NCI-H510A treated with DMSO at 0.1 percent for 48 hours (cell line): ENCODE measurements at regions not wholly inside any gene's neighbourhood (a gene's known extent, or its start where the extent isn't known, plus 50 kb on each side); places are given as distances from the start of the nearest gene placed in this dataset.
"Not testable (repeated sequence)": the region's sequence is repeated elsewhere in the genome, so short reads cannot be mapped to it uniquely, and the experiment has no call there.

Source experiments
- DNase-seq: peaks from one replicate; lab custom pipeline; 2025; lab: John Stamatoyannopoulos, UW

- no peak for DNase-seq
Measured at GRCh38 chr7:50854831-50855230, 72.1 kb upstream of the GRB10 start.

GRCh38 chr7:50854247-50854646 is 71.6 kb upstream of the GRB10 start:
- DNase-seq, result no peak

- DNase-seq, result no peak
Measured at GRCh38 chr7:50853311-50853710, 70.6 kb upstream of the GRB10 start.

DNA sequence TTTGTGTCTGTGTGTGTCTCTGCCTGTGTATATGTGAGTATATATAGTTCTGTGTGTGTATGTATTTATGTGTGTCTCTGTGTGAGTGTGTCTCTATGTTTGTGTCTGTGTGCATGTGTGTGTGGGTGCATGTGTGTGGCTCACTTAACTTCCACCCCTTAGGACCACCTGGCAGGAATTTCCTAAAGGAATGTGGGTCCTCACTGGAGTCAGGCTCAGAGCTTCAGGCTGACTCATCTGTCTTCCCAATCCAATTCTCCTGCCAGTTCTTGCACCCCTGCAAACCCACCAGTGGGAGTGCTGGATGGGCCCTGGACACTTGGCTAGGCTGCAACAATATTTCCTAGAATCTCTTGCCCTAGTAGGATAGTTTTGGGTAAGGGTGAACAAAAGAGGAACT is 70.2 kb upstream of the GRB10 start:
- no peak for DNase-seq

DNA sequence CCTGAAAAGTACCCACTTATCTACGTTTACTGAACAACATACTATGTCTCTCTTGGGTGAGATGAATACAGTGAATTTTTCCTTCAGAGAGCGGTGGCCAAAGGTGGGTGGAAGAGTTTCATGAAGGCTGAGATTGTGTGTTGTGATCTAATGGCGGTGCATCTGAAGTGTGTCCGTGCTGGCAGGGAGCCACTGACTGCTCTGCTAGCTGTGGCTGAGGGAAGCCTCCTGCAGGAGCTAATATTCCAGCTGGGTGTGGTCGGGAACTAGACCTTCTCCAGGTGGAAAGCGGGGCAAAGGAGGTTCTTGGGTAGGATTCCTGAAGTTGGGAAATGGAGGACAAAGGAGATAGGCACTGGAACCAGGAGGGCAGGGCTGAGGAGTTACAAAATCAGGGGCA is 69.2 kb upstream of the GRB10 start:
- peak; percentile 45 for DNase-seq

- DNase-seq, result no peak
Measured at GRCh38 chr7:50851451-50851850, 68.8 kb upstream of the GRB10 start.

DNA sequence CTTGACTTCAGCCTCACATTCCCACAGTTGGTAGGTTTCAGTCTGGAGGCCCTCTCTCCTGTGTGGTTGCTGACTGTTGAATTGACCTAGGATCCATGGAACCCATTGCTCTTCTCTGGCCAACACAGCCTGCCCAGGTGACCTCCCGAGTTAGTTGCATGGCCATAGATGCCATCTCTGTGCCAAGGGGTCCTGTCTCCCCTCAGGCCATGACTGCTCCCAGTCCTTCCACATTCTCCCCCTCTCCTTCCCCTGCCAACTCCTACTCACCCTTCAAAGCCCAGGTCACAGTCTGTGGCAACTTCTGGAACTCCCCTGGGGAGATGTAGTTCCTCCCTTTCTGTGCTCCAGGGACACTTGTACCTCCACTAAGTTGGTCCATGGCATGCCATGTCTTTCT is 67.3 kb upstream of the GRB10 start:
- DNase-seq, result no peak

DNA sequence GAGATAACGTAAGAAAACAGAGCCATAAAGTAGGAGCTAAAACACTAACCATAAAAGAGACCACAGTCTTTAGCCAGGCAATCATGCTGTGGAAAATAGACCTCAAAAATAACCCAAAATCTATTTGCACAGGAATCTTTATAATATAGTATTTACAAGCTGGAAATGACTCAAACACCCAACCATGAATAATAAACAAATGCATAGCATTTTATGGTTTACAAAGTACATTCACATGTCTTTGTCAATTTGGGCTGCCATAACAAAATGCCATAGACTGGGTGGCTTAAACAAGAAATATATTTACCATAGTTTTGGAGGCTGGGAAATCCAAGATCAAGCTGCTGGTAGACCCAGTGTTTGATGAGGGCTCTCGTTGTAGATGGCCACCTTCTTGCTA is 65.5 kb upstream of the GRB10 start:
- DNase-seq, result no peak

GRCh38 chr7:50844861-50845260 is 62.2 kb upstream of the GRB10 start:
- DNase-seq, result not testable (repeated sequence)

- DNase-seq, result no peak
Measured at GRCh38 chr7:50842041-50842440, 59.3 kb upstream of the GRB10 start.

DNA sequence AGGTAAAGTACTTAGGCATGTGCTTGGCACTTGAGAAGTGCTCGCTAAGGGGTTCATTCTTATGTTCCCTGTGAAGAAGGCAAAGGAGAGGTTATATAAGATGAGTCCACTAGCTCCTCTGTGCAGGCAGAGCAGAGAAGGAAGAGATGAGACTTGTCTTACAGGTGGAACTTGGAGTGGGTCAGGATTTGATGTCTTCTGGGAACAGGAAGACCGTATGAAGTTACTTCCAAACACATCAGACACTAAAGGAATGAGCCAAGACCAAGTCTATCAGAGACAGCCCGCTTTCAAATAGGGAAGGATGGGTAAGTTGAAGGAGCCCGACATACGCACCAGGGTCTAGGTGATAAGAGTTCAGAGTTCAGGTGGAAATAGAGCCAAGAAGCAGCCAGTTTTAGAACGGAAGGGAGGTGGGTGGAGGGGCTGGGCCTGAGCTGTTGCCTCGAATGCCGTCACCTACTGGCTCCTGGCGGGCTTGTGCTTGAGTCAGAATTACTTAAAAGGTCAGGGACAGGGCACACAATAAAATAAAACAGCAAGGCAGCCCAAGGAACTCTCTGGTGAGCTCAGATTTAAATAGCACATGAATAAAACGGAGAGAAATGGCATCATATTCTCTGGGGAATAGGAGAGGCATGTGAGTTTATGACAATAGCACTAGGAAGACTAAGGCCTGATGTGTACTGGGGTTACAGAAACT is 56.1 kb upstream of the GRB10 start:
- DNase-seq, result no peak

GRCh38 chr7:50837965-50838364 is 55.3 kb upstream of the GRB10 start:
- no peak for DNase-seq

DNA sequence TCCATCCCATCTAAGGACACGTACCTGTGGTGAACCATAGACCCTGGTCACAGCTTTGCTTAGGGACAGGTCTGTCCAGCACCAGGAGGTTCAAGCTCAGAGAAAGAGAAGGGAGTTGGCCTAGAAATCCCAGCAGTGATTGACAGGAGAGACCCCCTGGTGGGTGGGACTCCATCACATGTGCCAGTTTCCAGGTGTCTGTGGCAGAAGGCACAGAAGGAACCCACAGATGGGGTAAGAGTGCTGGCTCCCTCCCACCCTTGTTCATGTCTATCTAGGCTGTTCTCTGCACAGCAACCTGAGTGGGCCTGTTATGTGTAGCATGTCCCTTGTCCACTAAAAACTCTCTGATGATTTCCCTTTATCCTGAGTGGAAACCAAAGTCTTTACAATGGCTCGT is 54.0 kb upstream of the GRB10 start:
- DNase-seq, result no peak

DNA sequence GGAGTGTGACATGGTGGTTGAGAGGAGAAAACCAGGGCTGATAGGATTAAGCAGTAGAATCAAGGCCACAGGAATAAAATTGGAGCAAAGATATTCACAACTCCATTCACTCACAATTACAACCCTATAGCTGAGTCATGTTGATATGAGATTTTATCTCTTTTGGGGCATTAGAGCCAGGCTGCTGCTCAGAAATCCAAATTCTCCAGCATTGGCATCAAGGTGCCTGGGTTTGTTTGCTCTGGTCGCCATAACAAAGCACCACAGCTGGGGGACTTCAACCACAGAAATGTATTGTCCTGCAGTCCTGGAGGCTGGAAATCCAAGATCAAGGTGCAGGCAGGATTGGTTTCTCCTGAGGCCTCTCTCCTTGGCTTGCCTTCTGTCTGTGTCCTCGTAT is 52.5 kb upstream of the GRB10 start:
- no peak for DNase-seq

- no peak for DNase-seq
Measured at GRCh38 chr7:50834679-50835078, 52.0 kb upstream of the GRB10 start.

DNA sequence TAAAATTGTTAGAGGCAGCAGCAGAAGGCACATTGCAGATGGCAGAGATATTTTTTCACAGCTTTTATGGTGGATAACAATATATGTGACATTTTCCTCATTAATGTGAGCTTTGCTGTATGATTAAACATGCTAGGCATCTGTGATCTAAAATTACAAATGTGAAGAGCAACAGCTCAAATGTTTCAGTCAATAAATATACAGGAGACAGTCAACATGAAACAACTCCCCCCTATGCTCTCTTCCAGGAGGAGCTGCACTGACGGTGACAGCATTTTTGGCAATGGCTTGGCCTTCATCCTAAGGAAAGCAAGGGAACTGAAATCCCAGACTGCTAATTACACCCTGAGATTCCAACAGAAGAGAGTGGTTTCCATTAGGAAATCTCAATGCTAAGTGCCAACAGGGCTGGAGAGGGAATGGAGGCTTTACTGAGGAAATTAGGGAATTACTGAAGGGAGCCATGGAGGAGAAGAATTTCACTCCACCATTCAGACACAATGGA is 51.4 kb upstream of the GRB10 start:
- no peak for DNase-seq

DNA sequence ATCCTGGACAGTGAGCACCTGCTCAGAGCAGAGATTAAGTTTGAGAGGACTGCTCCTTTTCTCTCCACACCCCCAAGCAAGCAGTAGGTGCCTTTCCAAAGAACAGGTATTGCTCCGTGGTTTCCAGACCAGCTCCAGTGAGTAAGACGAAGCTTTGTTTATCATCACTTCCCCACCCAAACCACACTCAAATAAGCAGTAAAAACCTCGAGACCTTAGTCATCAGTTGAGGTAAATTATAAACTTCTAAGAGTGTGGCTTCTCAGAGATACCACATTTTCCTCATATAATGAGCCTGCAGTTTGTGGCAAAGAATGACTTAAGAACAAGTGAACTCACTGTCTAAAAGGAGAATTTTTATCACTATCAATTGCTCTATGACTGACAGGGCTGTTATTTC is 50.0 kb upstream of the GRB10 start:
- no peak for DNase-seq
